Smooth muscle cell of the brain vasculature (primary cell): ENCODE measurements at regions not wholly inside any gene's neighbourhood (a gene's known extent, or its start where the extent isn't known, plus 50 kb on each side); places are given as distances from the start of the nearest gene placed in this dataset.
"Not testable (repeated sequence)": the region's sequence is repeated elsewhere in the genome, so short reads cannot be mapped to it uniquely, and the experiment has no call there.

Experiments used
- DNase-seq: peaks from one replicate; pipeline ENCODE4 v3.0.0-alpha.2; 2012; ENCODE audit warnings: low read depth, low spot score

- DNase-seq = no peak
Measured at GRCh38 chr11:92605667-92606066, 363.8 kb upstream of the MTNR1B start.

DNA sequence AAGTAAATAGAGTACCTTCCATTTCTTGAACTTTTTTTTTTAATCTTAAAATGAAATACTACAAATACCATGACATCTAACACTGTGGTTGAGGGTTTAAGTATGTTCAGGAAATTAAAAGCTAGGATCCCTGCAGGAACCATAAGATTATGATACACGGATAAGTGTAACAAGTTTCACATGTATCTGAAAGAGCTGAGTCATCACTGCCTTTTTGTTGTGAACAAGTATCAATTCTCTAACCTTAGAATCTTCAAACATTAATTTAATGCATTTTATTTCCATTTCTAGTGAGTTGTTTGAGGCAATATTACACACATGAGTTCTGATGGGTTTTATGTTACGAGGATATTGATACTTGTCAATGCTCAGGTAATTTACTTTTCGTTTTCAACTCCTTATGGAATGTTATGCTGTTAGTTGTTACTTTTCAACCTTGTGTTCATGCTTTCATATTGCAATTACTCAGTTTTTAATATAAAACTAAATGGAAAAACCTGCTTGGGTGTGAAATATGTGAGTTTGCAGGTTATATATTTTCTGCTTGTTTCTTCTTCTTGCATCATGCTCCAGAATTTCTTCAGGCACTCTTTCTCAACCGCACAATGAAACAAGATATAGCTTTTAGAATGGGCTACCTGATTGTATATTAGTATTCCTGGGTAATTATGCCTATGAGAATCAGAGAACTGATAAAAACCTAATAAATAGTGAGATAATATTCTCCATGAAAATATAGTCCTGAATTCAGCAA is 361.3 kb upstream of the MTNR1B start:
- no peak for DNase-seq

DNA sequence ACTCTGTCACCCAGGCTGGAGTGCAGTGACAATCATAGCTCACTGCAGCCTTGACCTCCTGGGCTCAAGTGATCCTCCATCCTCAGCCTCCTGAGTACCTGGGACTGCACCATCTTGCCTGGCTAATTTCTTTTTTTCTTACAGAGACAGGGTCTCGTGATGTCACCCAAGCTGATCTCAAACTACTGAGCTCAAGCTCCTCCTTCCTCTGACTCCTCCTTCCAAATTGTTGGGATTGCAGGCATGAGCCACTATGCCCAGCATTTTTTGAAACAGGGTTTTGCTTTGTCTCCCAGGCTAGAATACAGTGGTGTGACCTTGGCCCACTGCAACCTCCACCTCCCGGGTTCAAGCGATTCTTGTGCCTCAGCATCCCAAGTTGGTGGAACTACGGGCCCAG is 358.3 kb upstream of the MTNR1B start:
- DNase-seq = no peak

- not testable (repeated sequence) for DNase-seq
Measured at GRCh38 chr11:92618020-92618419, 351.4 kb upstream of the MTNR1B start.

- no peak for DNase-seq
Measured at GRCh38 chr11:92623055-92623454, 346.4 kb upstream of the MTNR1B start.

GRCh38 chr11:92625894-92626293 is 343.6 kb upstream of the MTNR1B start:
- DNase-seq = no peak

DNA sequence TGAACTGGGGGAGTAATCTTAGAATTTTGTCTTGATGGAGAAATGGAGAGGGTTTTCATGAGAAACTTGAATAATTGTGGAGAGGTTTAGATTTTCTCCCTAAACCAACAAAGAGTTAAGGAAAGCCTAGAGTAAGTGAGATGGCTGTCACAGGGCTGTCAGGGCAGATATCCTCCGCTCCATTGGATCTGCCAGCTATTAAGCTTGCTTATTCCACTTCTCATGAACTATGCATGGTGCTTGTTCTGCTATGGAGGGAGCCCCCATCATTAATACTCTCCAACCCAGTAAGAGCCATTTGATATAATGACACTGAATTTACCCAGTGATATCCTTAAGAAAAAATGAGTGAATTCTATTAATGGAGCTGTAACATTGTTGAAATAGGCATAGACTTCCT is 342.8 kb upstream of the MTNR1B start:
- no peak for DNase-seq

GRCh38 chr11:92627615-92628256 is 341.7 kb upstream of the MTNR1B start:
- no peak for DNase-seq

DNA sequence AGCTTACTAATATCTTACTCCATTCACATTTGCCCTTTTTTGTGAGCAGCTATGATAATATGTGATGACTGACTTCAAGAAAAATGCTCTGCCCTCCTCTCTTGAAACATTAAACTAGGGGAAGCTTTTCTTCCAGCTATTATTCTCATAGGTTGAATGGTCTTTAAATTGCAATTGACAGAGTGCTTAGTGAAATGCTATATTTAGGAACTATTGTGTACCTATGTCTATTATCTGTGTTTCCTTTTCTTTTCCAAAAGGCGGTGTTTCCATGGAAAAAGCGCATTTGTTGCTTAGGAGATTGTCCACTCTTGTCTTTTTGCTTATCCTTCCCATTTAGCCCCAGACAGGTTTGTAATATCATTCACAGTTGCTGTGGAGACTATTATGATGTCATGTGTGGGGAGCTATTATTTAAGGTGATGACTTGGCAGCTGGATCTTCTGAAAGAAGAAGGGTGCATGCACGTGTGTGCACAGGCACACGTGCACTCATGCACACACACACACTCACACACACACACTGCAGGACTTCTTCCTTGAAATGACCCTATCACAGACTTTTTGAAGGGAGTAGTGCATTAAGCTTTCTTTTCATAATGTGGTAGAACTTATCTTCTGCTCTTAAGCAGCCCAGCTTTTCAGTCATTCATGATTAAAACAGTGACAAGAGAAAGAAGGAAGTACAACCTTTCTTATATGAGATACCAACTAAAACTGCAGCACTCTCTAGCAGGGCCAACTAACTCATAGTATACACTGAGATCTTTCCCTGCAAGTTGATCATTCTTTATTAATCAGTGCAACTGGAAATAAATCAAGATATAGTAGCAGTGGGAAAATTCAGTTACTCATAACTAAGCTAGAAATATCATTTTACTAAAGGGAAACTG is 340.8 kb upstream of the MTNR1B start:
- DNase-seq = no peak

DNA sequence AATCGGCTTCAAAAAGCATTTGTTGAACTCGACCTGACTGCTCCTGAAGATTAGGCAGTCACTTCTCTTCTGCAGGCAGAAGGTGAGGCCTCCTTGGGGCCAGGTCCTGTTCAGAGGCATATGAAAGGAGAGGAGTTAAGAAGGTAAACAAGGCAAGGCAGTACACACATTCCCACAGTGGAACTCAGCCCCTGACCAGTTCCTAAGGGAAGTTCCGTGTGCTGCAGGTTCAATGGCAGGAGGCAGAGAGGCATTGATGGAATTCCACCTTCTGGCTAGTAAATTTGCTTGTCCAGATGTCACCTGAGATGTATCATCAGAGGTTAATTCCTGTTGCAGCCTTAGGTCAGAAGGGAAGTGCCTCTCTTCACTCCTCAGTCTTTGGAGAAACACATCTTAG is 337.0 kb upstream of the MTNR1B start:
- DNase-seq = no peak

DNA sequence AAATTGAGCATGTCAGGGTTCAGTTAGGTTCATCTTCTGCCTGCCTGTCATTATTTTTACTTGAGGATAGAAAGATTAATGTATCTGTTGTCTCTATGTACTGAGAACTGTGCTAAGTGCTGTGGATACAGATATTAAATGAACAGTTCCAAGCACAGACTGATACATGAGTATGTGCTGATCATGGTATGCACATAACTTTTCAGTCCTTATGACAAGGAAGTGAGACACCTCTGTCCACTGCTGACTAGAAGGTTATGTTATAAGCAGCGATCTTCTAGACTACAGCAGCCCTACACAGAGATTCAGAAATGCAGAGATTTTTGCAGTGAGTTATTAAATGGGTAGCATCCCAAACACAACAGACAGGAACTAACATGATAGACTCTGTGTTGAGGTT is 335.6 kb upstream of the MTNR1B start:
- no peak for DNase-seq

GRCh38 chr11:92636543-92637188 is 332.8 kb upstream of the MTNR1B start:
- DNase-seq = no peak

GRCh38 chr11:92638678-92639077 is 330.8 kb upstream of the MTNR1B start:
- no peak for DNase-seq

DNA sequence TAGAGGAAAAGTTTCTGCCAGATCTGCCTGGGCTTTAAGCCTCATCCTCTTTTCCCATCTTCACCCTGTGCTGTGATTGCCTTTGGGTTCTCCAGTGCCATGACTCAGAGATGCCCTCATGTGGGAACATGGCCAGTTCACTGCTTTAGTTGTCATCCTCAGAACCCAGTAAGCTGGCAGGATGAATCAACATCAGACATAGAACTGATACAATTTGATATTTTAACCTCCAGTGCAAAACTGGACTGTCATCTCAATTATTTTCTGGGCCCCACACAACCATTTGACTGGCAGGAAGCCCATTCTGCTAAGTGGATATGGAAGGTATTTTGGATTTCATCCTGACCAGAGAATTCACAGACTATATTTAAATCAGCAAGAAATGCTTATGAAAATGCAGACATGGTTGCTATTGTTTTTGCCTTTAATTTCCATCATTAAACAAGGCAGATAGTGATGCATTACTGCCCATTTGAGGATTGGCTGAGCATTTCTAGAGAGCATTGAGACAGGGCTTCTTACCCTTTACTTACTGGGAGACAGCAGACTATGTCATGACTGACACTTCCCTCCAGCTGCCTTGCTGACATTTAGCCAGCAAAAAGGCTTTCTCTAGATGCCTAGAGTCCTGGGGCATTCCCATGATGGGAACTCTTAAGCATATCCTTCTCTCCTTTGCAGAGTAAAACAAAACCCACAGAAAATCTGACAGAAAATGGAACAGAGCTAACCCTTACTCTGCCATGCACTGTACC is 327.1 kb upstream of the MTNR1B start:
- DNase-seq = no peak

GRCh38 chr11:92643827-92644226 is 325.6 kb upstream of the MTNR1B start:
- DNase-seq = no peak

- no peak for DNase-seq
Measured at GRCh38 chr11:92644595-92645445, 324.6 kb upstream of the MTNR1B start.

DNA sequence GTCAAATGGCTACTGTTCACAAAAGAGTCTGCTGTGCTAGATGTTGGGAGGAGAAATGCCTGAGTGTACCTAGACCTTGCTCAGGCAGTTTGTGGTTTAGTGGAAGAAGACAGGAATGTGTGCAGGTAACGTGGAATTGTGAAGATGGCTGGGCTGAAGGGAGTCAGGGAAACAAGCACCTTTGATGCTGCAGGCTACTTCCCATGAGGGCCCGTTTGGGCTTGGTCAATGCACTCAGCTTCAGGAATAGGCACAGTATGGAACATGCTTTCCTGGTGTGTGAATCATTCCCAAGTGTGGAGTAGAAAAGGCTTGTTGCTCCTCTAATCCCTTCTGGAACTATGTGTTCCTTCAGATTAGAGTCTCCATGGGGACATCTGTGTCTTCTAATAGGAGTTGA is 318.3 kb upstream of the MTNR1B start:
- no peak for DNase-seq

- DNase-seq = no peak
Measured at GRCh38 chr11:92653454-92653853, 316.0 kb upstream of the MTNR1B start.

- DNase-seq = no peak
Measured at GRCh38 chr11:92656783-92657182, 312.7 kb upstream of the MTNR1B start.

DNA sequence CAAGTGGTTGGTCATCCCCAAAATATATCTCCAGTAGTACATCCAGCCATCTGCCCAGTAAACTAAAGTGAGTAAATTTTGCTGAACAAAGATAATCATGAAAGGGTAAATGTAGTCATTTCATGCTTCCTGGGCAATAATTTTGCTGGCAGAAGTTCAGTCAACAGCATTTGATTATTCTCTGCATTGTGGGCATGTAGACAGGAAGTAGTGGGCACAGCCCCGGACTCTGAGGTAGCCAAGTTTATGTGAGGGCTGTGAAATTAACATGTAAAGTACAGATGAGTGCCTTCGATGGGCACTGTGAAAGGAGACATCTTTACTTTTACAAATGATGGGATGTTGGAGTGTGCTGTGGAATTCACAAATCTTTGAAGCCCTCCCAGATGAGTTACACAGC is 312.2 kb upstream of the MTNR1B start:
- no peak for DNase-seq
